Tibial artery (tissue), 4 donors: ENCODE measurements at regions not wholly inside any gene's neighbourhood (a gene's known extent, or its start where the extent isn't known, plus 50 kb on each side); places are given as distances from the start of the nearest gene placed in this dataset.

ENCODE experiments used
- DNase-seq, 2 donors: peaks; one replicate each; pipeline ENCODE4 v3.0.0-alpha.2; 2019
- H3K27ac ChIP-seq, 2 donors: fragments of 200-600 bp; sonication (generic) in 1 of 2; 1 replicate in 1 of 2; 2 replicates in 1 of 2; pipeline ENCODE4 v1.5.1; 2018 to 2019; ENCODE audit warnings: mild to moderate bottlenecking in 1 of 2
- H3K27me3 ChIP-seq, 2 donors: fragments of 200-600 bp; sonication (generic) in 1 of 2; one replicate each; pipeline versions ENCODE4 v1.5.1 to v1.6.0; 2016 to 2019
- H3K36me3 ChIP-seq, 3 donors: fragments of 200-600 bp; sonication (generic) in 2 of 3; one replicate each; pipeline ENCODE4 v1.5.1; 2016 to 2019; ENCODE audit warnings: mild to moderate bottlenecking in 2 of 3
- H3K4me1 ChIP-seq, 4 donors: fragments of 200-600 bp; sonication (generic) in 2 of 4; 1 replicate in 3 of 4; 2 replicates in 1 of 4; pipeline ENCODE4 v1.5.1; 2016 to 2019
- H3K4me3 ChIP-seq, 2 donors: fragments of 200-600 bp; sonication (generic) in 1 of 2; 1 replicate in 1 of 2; 2 replicates in 1 of 2; pipeline ENCODE4 v1.5.1; 2018 to 2019; ENCODE audit warnings: mild to moderate bottlenecking in 2 of 2
- H3K9me3 ChIP-seq, 3 donors: fragments of 200-600 bp; sonication (generic) in 1 of 3; one replicate each; pipeline ENCODE4 v1.5.1; 2016 to 2019
- intact Hi-C: fragments of 100-400 bp; cut with DNase I; formaldehyde crosslinking; loops from one replicate; pipeline ENCODE4 v1.15.0; 2023; ENCODE audit warnings: low total_unique reads
- TF ChIP-seq, protein P1 (sequence below), 2 experiments: fragments of 200-600 bp in 1 of 2; fragments of 450-650 bp in 1 of 2; IDR thresholded peaks; one replicate each; pipeline ENCODE4 v1.5.1; 2017 to 2019; ENCODE audit warnings: antibody characterized with exemption in 2 of 2, mild to moderate bottlenecking in 1 of 2, moderate library complexity in 1 of 2

DNA sequence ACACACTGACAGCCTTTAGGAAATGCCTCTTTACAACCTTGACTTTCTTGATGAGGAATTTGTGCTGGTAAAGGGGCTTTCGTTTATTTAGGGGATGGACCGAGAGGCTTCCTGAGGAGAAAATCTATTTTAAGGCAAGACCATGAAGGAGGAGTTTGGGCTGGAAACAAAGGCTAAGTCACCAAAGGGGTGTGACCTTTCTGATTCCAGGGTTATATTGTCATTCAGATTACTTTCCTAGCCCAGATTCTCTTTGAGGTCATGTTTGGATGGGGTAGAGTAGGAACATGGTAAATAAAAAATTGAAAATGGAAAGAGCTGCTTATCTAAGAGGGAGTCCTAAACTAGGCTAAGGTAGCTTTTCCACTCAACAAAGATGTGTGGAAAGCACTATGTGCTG is 77.1 kb upstream of the UGP2 start:
- H3K36me3 ChIP-seq: no peaks in the 10 kb centered on the region
- intact Hi-C loops: no loop called here
- H3K9me3 ChIP-seq: peaks cover 0 to 6% (median 0%) of the 10 kb centered on the region in 3 donors
- peaks cover 0 to 35% (median 23%) of the 10 kb centered on the region in 4 donors for H3K4me1 ChIP-seq
- no peak for DNase-seq
- no peak overlapping the region for H3K4me3 ChIP-seq
- H3K27ac ChIP-seq: peak overlapping the region; percentile 53 to 67
- no peaks in the 10 kb centered on the region for H3K27me3 ChIP-seq
- TF ChIP-seq, protein P1, sequence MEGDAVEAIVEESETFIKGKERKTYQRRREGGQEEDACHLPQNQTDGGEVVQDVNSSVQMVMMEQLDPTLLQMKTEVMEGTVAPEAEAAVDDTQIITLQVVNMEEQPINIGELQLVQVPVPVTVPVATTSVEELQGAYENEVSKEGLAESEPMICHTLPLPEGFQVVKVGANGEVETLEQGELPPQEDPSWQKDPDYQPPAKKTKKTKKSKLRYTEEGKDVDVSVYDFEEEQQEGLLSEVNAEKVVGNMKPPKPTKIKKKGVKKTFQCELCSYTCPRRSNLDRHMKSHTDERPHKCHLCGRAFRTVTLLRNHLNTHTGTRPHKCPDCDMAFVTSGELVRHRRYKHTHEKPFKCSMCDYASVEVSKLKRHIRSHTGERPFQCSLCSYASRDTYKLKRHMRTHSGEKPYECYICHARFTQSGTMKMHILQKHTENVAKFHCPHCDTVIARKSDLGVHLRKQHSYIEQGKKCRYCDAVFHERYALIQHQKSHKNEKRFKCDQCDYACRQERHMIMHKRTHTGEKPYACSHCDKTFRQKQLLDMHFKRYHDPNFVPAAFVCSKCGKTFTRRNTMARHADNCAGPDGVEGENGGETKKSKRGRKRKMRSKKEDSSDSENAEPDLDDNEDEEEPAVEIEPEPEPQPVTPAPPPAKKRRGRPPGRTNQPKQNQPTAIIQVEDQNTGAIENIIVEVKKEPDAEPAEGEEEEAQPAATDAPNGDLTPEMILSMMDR (IDR thresholded peaks at IDR 0.05): no peak

DNA sequence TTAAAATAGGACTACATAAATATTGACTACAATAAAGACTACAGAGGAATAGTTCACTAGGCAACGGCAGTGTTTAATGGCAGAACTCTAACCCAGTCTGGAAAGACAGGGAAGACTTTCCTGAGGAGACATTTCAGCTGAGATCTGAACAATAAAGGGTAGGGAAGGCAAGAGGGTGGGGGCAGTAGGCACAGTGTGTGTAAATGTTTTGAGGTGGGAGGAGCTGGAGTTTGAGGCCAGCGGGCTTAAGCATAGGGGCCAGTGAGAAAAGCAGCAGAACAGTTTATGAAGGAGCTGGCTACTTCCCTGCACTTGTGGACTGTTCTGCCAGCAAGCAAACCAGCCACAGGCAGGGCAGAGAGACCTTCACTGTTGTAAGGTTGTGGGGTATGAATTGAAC is 76.6 kb upstream of the UGP2 start:
- Histone ChIP-seq H3K27ac (peak overlapping the region; percentile 53 to 67), H3K4me1 (peaks cover 0 to 35% (median 23%) of the 10 kb centered on the region in 4 donors), H3K36me3 (no peaks in the 10 kb centered on the region), H3K9me3 (peaks cover 0 to 6% (median 0%) of the 10 kb centered on the region in 3 donors), H3K27me3 (no peaks in the 10 kb centered on the region), H3K4me3 (no peak overlapping the region)
- intact Hi-C loops: no loop called here
- DNase-seq: no peak
- TF ChIP-seq, protein P1 (IDR thresholded peaks at IDR 0.05): no peak

DNA sequence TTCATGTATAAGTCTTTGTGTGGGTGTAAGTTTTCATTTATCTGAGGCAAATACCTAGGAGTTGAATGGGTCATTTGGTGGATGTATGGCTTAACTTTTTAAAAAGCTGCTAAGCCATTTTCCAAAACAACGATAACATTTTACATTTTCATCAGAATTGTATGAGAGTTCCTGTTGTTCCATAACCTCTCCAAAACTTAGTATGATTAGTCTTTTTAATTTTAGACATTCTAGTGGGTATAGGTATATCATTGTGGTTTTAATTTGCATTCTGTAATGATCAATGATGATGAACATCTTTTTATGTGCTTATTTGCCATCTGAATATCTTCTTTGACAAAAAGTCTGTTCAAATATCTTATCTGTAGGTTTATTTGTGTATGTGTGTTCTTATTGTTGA is 74.4 kb upstream of the UGP2 start:
- DNase-seq: no peak
- no peaks in the 10 kb centered on the region for H3K27me3 ChIP-seq
- H3K4me3 ChIP-seq: no peak overlapping the region
- TF ChIP-seq, protein P1 (IDR thresholded peaks at IDR 0.05): no peak
- H3K36me3 ChIP-seq: no peaks in the 10 kb centered on the region
- H3K4me1 ChIP-seq: peaks cover 0 to 35% (median 23%) of the 10 kb centered on the region in 4 donors
- intact Hi-C loops: no loop called here
- H3K9me3 ChIP-seq: peaks cover 0 to 6% (median 0%) of the 10 kb centered on the region in 3 donors
- no peak overlapping the region for H3K27ac ChIP-seq

DNA sequence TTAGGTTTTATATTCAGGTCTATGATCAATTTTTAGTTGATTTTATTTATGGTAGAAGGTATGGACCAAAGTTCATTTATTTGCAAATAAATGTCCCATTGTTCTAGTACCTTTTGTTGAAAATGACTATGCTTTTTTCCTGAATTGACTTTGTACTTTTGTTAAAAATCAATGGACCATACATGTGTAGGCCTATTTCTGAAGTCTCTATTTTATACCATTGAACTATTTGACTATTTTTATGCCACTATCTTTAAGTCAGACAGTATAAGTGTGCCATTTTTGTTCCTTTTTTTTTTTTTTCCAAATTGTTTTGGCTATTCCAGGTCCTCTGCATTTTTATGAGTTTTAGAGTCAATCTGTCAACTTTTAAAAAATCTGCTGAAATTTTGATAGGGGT is 73.6 kb upstream of the UGP2 start:
- H3K36me3 ChIP-seq: no peaks in the 10 kb centered on the region
- H3K27ac ChIP-seq: no peak overlapping the region
- H3K4me1 ChIP-seq: peaks cover 0 to 29% (median 21%) of the 10 kb centered on the region in 4 donors
- intact Hi-C loops: no loop called here
- DNase-seq: no peak
- no peak overlapping the region for H3K4me3 ChIP-seq
- H3K27me3 ChIP-seq: no peaks in the 10 kb centered on the region
- TF ChIP-seq, protein P1 (IDR thresholded peaks at IDR 0.05): no peak
- H3K9me3 ChIP-seq: peaks cover 0 to 6% (median 0%) of the 10 kb centered on the region in 3 donors

DNA sequence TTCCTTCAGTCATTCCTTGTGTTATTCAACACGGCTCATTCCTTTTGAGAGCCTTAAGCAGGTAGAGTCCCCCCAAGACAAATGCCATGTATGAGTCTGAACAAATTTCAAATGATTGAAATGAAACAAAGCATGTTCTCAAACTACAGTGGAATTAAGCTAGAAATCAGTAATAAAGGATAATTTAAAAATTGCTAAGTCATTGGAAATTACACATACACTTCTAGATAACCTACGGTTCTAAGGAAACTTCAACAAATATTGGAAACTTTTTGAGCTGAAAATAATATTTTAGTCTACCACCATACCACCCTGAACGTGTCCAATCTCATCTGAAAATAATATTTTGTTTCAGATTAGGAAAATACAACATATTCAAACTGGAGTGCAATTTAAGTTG is 71.8 kb upstream of the UGP2 start:
- H3K4me1 ChIP-seq: peaks cover 0 to 10% (median 6%) of the 10 kb centered on the region in 4 donors
- no peak overlapping the region for H3K4me3 ChIP-seq
- TF ChIP-seq, protein P1 (IDR thresholded peaks at IDR 0.05): no peak
- intact Hi-C loops: no loop called here
- no peaks in the 10 kb centered on the region for H3K27me3 ChIP-seq
- DNase-seq: no peak
- no peaks in the 10 kb centered on the region for H3K36me3 ChIP-seq
- peaks cover 0 to 6% (median 0%) of the 10 kb centered on the region in 3 donors for H3K9me3 ChIP-seq
- H3K27ac ChIP-seq: no peak overlapping the region

DNA sequence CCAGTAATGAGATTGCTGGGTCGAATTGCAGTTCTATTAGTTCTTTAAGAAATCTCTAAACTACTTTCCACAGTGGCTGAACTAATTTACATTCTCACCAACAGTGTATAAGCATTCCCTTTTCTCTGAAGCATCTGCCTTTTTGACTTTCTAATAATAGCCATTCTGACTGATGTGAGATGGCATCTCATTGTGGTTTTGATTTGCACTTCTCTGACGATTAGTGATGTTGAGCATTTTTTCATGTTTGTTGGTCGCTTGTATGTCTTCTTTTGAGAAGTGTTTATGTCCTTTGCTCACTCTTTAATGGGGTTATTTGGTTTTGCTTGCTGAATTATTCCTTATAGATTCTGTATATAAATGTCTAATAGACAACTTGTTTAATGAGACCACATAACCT is 69.6 kb upstream of the UGP2 start:
- intact Hi-C loops: no loop called here
- H3K36me3 ChIP-seq: no peaks in the 10 kb centered on the region
- H3K4me1 ChIP-seq: no peaks in the 10 kb centered on the region
- H3K4me3 ChIP-seq: no peak overlapping the region
- H3K27ac ChIP-seq: no peak overlapping the region
- no peaks in the 10 kb centered on the region for H3K27me3 ChIP-seq
- TF ChIP-seq, protein P1 (IDR thresholded peaks at IDR 0.05): no peak
- peaks cover 0 to 6% (median 0%) of the 10 kb centered on the region in 3 donors for H3K9me3 ChIP-seq
- no peak for DNase-seq
